ENCODE measurements at regions not wholly inside any gene's neighbourhood (a gene's known extent, or its start where the extent isn't known, plus 50 kb on each side); places are given as distances from the start of the nearest gene placed in this dataset.

DNA sequence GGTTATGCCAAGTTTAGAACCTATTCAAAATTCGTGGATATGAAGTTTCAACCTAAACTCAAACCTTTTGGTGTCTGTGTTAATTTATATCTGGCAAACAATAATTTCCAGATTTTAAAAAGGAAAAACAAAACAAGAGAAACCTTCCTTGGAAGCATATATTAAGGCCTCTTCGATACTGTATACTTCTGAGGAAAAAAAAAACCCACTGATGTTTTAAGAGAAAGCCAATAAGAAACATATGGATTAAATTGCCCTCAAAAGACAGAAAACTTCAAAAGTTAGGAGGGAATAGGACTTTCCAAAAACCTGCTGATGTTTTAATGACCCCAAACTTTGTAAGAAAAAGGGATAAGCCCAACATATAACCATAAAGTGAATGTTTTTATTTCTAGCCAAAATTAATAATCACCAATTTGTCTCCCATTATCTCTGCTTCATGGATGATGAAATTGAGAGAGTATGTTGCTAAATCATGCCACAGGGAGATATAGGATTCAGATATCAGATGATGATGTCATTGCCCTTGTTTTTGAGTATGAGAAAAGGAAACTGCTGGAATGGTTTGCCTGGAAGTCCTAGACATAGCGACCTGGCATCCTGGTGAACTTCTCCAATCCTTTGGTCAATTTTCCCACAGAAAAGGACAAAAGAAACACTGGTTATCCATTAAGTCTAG lies 423.9 kb downstream of the DMRT2 start:
- no peaks in the 10 kb centered on the region for H3K36me3 ChIP-seq (ENCODE audit: control insufficient read depth in 4 of 4, insufficient read depth in 4 of 4, low read length in 3 of 4)
- H3K4me3 ChIP-seq (ENCODE audit: control insufficient read depth in 1 of 7, extremely low read depth in 1 of 7, insufficient read depth in 4 of 7, low read depth in 2 of 7, low read length in 6 of 7) = no peak overlapping the region
- H3K27me3 ChIP-seq (replicated peaks in 2 of 5; ENCODE audit: control insufficient read depth in 4 of 5, insufficient read depth in 5 of 5, low read length in 4 of 5) = no peaks in the 10 kb centered on the region
- POLR2A ChIA-PET = no interaction called here
- H3K27ac ChIP-seq (ENCODE audit: insufficient read depth in 1 of 2, low read depth in 1 of 2, low read length in 2 of 2, poor library complexity in 1 of 2, severe bottlenecking in 2 of 2) = no peak overlapping the region
- no peaks in the 10 kb centered on the region for H3K4me1 ChIP-seq (ENCODE audit: control extremely low read depth in 1 of 4, control insufficient read depth in 4 of 4, insufficient read depth in 4 of 4, low read length in 3 of 4)
- CTCF ChIA-PET = no interaction called here
- no peak for DNase-seq
- no peaks in the 10 kb centered on the region for H3K9me3 ChIP-seq (ENCODE audit: control extremely low read depth in 1 of 5, control insufficient read depth in 4 of 5, insufficient read depth in 2 of 5, low read depth in 1 of 5, low read length in 4 of 5)
- WGBS (ENCODE audit: insufficient coverage) = 100% methylated on average over 1 of the region's 3 CpGs

DNA sequence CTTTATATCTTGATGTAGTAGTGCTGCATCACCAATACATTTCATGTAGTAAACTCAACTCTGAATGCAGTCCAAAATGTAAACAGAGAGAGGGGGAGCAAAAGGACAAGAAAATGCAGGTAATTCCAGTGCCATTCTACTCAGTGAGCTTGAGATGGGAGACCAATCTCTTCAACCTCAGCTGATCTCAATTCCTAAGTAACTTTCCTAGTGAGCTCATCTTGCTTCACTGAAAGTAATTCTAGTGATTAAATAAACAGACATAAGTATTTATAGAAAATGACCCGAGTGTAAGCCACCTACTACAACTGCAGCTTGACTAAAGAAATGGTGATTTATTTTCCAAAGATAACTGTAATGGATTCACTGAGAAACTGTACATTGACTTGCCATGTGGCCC lies 424.5 kb downstream of the DMRT2 start:
- 100% methylated on average over 1 of the region's 1 CpG for WGBS (ENCODE audit: insufficient coverage)
- ChIA-PET POLR2A (no interaction called here), CTCF (no interaction called here)
- H3K9me3 ChIP-seq (ENCODE audit: control extremely low read depth in 1 of 5, control insufficient read depth in 4 of 5, insufficient read depth in 2 of 5, low read depth in 1 of 5, low read length in 4 of 5) = no peaks in the 10 kb centered on the region
- no peaks in the 10 kb centered on the region for H3K27me3 ChIP-seq (replicated peaks in 2 of 5; ENCODE audit: control insufficient read depth in 4 of 5, insufficient read depth in 5 of 5, low read length in 4 of 5)
- no peaks in the 10 kb centered on the region for H3K36me3 ChIP-seq (ENCODE audit: control insufficient read depth in 4 of 4, insufficient read depth in 4 of 4, low read length in 3 of 4)
- H3K4me1 ChIP-seq (ENCODE audit: control extremely low read depth in 1 of 4, control insufficient read depth in 4 of 4, insufficient read depth in 4 of 4, low read length in 3 of 4) = no peaks in the 10 kb centered on the region
- no peak for DNase-seq
- H3K27ac ChIP-seq (ENCODE audit: insufficient read depth in 1 of 2, low read depth in 1 of 2, low read length in 2 of 2, poor library complexity in 1 of 2, severe bottlenecking in 2 of 2) = no peak overlapping the region
- H3K4me3 ChIP-seq (ENCODE audit: control insufficient read depth in 1 of 7, extremely low read depth in 1 of 7, insufficient read depth in 4 of 7, low read depth in 2 of 7, low read length in 6 of 7) = no peak overlapping the region

DNA sequence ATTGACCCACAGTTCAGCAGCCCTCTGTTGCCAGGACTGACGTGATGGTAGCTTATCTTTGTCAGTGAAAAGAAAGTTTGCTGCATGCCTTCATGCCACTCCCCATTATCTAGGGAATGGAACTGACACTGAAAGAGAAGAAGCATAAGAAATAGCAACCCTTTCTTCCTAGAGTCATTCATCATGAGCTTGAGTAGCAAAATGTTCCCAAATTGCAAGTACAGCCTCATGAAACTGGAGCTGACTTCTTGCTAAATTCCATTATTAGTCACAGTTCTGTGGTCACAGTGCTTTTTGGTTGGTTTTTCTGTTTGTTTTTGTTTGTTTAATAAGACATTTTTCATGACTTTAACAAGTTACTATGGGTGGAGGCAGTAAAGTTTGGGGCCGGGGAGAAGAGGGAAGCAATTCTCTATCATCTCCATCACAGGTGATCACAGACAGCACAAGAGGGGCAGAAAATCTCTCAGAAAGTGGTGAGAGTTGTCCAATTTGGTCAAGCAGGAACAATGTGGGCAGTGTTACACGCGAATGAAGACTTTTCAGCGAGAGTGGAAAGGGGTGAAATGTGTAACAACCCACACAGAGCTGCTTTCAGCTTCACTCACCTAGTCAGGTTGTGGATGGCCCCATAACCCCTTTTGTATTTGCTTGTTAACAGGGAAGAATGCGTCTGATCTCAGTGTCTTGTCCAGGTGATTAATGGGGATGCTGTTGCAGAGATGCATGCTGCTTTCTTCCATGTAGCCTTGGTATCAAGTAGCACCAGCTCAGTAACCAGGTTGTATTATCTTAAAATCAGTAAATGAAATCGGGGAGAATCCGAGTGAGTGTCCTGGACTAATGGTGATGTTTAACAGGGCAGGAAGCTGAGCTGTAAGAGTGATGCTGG lies 440.4 kb downstream of the DMRT2 start:
- no peak for DNase-seq
- Histone ChIP-seq H3K27me3 (replicated peaks in 2 of 5; ENCODE audit: control insufficient read depth in 4 of 5, insufficient read depth in 5 of 5, low read length in 4 of 5) (no peaks in the 10 kb centered on the region), H3K27ac (ENCODE audit: insufficient read depth in 1 of 2, low read depth in 1 of 2, low read length in 2 of 2, poor library complexity in 1 of 2, severe bottlenecking in 2 of 2) (no peak overlapping the region), H3K4me3 (ENCODE audit: control insufficient read depth in 1 of 7, extremely low read depth in 1 of 7, insufficient read depth in 4 of 7, low read depth in 2 of 7, low read length in 6 of 7) (no peak overlapping the region), H3K4me1 (ENCODE audit: control extremely low read depth in 1 of 4, control insufficient read depth in 4 of 4, insufficient read depth in 4 of 4, low read length in 3 of 4) (no peaks in the 10 kb centered on the region), H3K9me3 (ENCODE audit: control extremely low read depth in 1 of 5, control insufficient read depth in 4 of 5, insufficient read depth in 2 of 5, low read depth in 1 of 5, low read length in 4 of 5) (no peaks in the 10 kb centered on the region), H3K36me3 (ENCODE audit: control insufficient read depth in 4 of 4, insufficient read depth in 4 of 4, low read length in 3 of 4) (no peaks in the 10 kb centered on the region)
- POLR2A ChIA-PET = no interaction called here
- WGBS (ENCODE audit: insufficient coverage) = 82% methylated on average over 3 of the region's 8 CpGs
- CTCF ChIA-PET = no interaction called here

DNA sequence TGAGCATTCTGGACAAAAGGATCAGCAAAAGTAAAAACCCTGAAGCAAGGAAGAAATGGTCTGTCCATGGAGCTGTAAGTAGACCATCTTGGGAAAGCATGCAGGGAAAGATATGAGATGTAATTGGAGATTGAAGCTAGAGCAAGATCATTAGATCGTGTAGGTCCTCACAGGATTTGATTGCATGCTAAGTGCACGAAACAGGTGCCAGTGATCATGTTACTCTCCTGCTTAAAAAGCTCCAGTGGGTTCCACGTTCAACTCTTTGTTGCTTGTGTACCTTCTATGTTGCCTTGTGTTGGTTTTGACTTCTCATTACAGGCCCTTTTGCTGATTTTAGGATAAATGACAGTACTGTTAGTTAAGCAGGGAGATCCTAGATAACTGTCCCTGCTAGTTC lies 442.0 kb downstream of the DMRT2 start:
- H3K9me3 ChIP-seq (ENCODE audit: control extremely low read depth in 1 of 5, control insufficient read depth in 4 of 5, insufficient read depth in 2 of 5, low read depth in 1 of 5, low read length in 4 of 5) = no peaks in the 10 kb centered on the region
- H3K27ac ChIP-seq (ENCODE audit: insufficient read depth in 1 of 2, low read depth in 1 of 2, low read length in 2 of 2, poor library complexity in 1 of 2, severe bottlenecking in 2 of 2) = no peak overlapping the region
- WGBS (ENCODE audit: insufficient coverage) = 80% methylated on average over 3 of the region's 3 CpGs
- no peak overlapping the region for H3K4me3 ChIP-seq (ENCODE audit: control insufficient read depth in 1 of 7, extremely low read depth in 1 of 7, insufficient read depth in 4 of 7, low read depth in 2 of 7, low read length in 6 of 7)
- H3K27me3 ChIP-seq (replicated peaks in 2 of 5; ENCODE audit: control insufficient read depth in 4 of 5, insufficient read depth in 5 of 5, low read length in 4 of 5) = no peaks in the 10 kb centered on the region
- ChIA-PET CTCF (no interaction called here), POLR2A (no interaction called here)
- DNase-seq = no peak
- H3K4me1 ChIP-seq (ENCODE audit: control extremely low read depth in 1 of 4, control insufficient read depth in 4 of 4, insufficient read depth in 4 of 4, low read length in 3 of 4) = no peaks in the 10 kb centered on the region
- H3K36me3 ChIP-seq (ENCODE audit: control insufficient read depth in 4 of 4, insufficient read depth in 4 of 4, low read length in 3 of 4) = no peaks in the 10 kb centered on the region

DNA sequence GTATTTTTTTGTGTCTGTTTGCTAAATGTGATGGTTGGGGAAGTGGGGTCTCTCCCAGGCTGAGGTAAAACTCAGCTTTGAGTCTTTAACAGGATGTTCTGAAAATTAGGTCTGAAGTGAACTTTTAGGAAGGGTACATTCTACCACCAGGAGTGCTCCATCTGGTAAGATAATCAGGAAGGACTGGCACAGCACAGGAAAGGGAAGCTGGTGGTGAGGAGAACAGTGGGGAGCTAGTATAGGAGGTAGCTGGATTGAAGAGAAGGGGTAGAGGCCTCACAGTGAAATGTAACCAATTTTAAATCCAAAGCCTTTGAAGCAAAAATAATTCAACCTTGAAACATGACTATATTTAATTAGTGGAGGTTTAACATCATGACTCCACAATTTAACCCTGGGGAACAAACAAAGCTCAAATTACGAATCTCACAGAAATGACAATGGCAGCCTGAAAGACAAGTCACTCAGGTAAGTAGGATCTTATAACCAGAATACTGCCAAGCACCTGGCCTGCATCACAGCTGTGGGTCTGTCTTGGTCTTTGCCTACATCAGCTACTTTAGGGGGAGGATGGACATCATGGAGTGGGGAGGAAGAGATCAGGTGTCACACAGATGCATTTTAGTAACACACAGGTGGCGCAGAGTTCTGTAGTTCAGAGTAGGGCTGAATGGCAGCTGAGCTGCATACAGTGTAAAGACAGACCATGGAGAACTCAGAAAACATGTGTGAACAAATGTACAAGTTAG lies 445.3 kb downstream of the DMRT2 start:
- Histone ChIP-seq H3K9me3 (ENCODE audit: control extremely low read depth in 1 of 5, control insufficient read depth in 4 of 5, insufficient read depth in 2 of 5, low read depth in 1 of 5, low read length in 4 of 5) (no peaks in the 10 kb centered on the region), H3K27me3 (replicated peaks in 2 of 5; ENCODE audit: control insufficient read depth in 4 of 5, insufficient read depth in 5 of 5, low read length in 4 of 5) (no peaks in the 10 kb centered on the region), H3K27ac (ENCODE audit: insufficient read depth in 1 of 2, low read depth in 1 of 2, low read length in 2 of 2, poor library complexity in 1 of 2, severe bottlenecking in 2 of 2) (no peak overlapping the region), H3K4me1 (ENCODE audit: control extremely low read depth in 1 of 4, control insufficient read depth in 4 of 4, insufficient read depth in 4 of 4, low read length in 3 of 4) (no peaks in the 10 kb centered on the region), H3K36me3 (ENCODE audit: control insufficient read depth in 4 of 4, insufficient read depth in 4 of 4, low read length in 3 of 4) (no peaks in the 10 kb centered on the region), H3K4me3 (ENCODE audit: control insufficient read depth in 1 of 7, extremely low read depth in 1 of 7, insufficient read depth in 4 of 7, low read depth in 2 of 7, low read length in 6 of 7) (no peak overlapping the region)
- ChIA-PET POLR2A (no interaction called here), CTCF (no interaction called here)
- WGBS (ENCODE audit: insufficient coverage) = 86% methylated on average over 1 of the region's 2 CpGs
- DNase-seq = no peak

DNA sequence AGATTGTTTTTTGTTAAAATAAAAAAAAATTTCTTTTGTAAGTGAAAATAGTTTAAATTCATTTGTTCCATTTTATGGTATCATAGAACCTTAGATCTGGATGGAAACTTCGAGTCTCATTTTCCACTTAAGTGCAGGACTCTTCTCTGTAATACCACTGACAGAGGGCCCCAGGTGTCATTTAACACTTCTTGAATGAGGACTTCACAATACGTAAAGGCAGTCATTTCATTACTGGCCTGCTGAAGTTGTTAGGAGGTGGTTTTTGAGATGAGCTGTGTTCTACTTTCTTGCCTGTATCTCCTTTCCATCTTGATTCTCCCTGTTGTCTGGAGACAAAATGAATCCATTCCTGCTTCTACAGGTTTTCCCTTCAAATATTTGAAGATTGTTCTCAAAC lies 455.3 kb downstream of the DMRT2 start:
- H3K4me1 ChIP-seq (ENCODE audit: control extremely low read depth in 1 of 4, control insufficient read depth in 4 of 4, insufficient read depth in 4 of 4, low read length in 3 of 4) = no peaks in the 10 kb centered on the region
- DNase-seq = no peak
- H3K27me3 ChIP-seq (replicated peaks in 2 of 5; ENCODE audit: control insufficient read depth in 4 of 5, insufficient read depth in 5 of 5, low read length in 4 of 5) = no peaks in the 10 kb centered on the region
- no peaks in the 10 kb centered on the region for H3K36me3 ChIP-seq (ENCODE audit: control insufficient read depth in 4 of 4, insufficient read depth in 4 of 4, low read length in 3 of 4)
- H3K27ac ChIP-seq (ENCODE audit: insufficient read depth in 1 of 2, low read depth in 1 of 2, low read length in 2 of 2, poor library complexity in 1 of 2, severe bottlenecking in 2 of 2) = no peak overlapping the region
- 63% methylated on average over 2 of the region's 2 CpGs for WGBS (ENCODE audit: insufficient coverage)
- POLR2A ChIA-PET = no interaction called here
- CTCF ChIA-PET = no interaction called here
- no peak overlapping the region for H3K4me3 ChIP-seq (ENCODE audit: control insufficient read depth in 1 of 7, extremely low read depth in 1 of 7, insufficient read depth in 4 of 7, low read depth in 2 of 7, low read length in 6 of 7)
- peaks cover 0 to 2% (median 0%) of the 10 kb centered on the region in 5 experiments for H3K9me3 ChIP-seq (ENCODE audit: control extremely low read depth in 1 of 5, control insufficient read depth in 4 of 5, insufficient read depth in 2 of 5, low read depth in 1 of 5, low read length in 4 of 5)

DNA sequence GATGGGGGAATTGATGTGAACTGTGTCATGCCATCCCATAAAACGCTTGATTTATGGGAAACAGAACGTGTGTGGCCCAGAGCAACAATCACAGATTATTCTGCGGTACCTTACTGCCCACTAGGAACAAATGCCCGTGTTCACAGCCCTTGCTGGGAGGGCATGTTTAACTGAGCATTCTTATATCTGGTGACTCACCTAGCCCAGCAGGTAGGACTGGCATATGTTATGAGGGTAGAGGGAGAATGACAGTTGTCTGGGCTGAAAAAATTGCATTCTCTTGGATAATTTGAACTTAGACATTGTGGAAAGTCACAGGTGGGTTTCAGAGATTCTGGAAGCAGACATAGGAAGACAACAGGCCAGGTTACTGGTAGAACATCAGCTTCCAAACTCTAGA lies 460.6 kb downstream of the DMRT2 start:
- Histone ChIP-seq H3K27ac (ENCODE audit: insufficient read depth in 1 of 2, low read depth in 1 of 2, low read length in 2 of 2, poor library complexity in 1 of 2, severe bottlenecking in 2 of 2) (no peak overlapping the region), H3K36me3 (ENCODE audit: control insufficient read depth in 4 of 4, insufficient read depth in 4 of 4, low read length in 3 of 4) (no peaks in the 10 kb centered on the region), H3K4me1 (ENCODE audit: control extremely low read depth in 1 of 4, control insufficient read depth in 4 of 4, insufficient read depth in 4 of 4, low read length in 3 of 4) (no peaks in the 10 kb centered on the region), H3K4me3 (ENCODE audit: control insufficient read depth in 1 of 7, extremely low read depth in 1 of 7, insufficient read depth in 4 of 7, low read depth in 2 of 7, low read length in 6 of 7) (no peak overlapping the region), H3K27me3 (replicated peaks in 2 of 5; ENCODE audit: control insufficient read depth in 4 of 5, insufficient read depth in 5 of 5, low read length in 4 of 5) (no peaks in the 10 kb centered on the region), H3K9me3 (ENCODE audit: control extremely low read depth in 1 of 5, control insufficient read depth in 4 of 5, insufficient read depth in 2 of 5, low read depth in 1 of 5, low read length in 4 of 5) (no peaks in the 10 kb centered on the region)
- WGBS (ENCODE audit: insufficient coverage) = 96% methylated on average over 4 of the region's 4 CpGs
- DNase-seq = no peak
- CTCF ChIA-PET = no interaction called here
- POLR2A ChIA-PET = no interaction called here

Data from common myeloid progenitor, CD34-positive (primary cell).